ENCODE measurements at regions not wholly inside any gene's neighbourhood (a gene's known extent, or its start where the extent isn't known, plus 50 kb on each side); places are given as distances from the start of the nearest gene placed in this dataset.

GRCh38 chr4:54359919-54360650 is 131.0 kb downstream of the PDGFRA start:
- DNase-seq: no peak

GRCh38 chr4:54363037-54363436 is 133.9 kb downstream of the PDGFRA start:
- no peak for DNase-seq

- peak; percentile 22 for DNase-seq
Observed at GRCh38 chr4:54365691-54366090, 136.6 kb downstream of the PDGFRA start.

GRCh38 chr4:54367059-54367458 is 138.0 kb downstream of the PDGFRA start:
- no peak for DNase-seq

- DNase-seq: no peak
Observed at GRCh38 chr4:54368281-54369265, 139.5 kb downstream of the PDGFRA start.

GRCh38 chr4:54371173-54371572 is 142.1 kb downstream of the PDGFRA start:
- peak; percentile 16 for DNase-seq

- no peak for DNase-seq
Observed at GRCh38 chr4:54372951-54373350, 143.9 kb downstream of the PDGFRA start.

- no peak for DNase-seq
Observed at GRCh38 chr4:54373718-54374210, 144.7 kb downstream of the PDGFRA start.

GRCh38 chr4:54378461-54378860 is 149.4 kb downstream of the PDGFRA start:
- peak; percentile 26 for DNase-seq

GRCh38 chr4:54384152-54384551 is 155.1 kb downstream of the PDGFRA start:
- no peak for DNase-seq

- peak; percentile 40 for DNase-seq
Observed at GRCh38 chr4:54384563-54384962, 155.5 kb downstream of the PDGFRA start.

- DNase-seq: no peak
Observed at GRCh38 chr4:54386042-54386669, 157.1 kb downstream of the PDGFRA start.

GRCh38 chr4:54386693-54387092 is 157.6 kb downstream of the PDGFRA start:
- DNase-seq: no peak

- no peak for DNase-seq
Observed at GRCh38 chr4:54390670-54391069, 161.6 kb downstream of the PDGFRA start.

GRCh38 chr4:54391104-54391503 is 162.0 kb downstream of the PDGFRA start:
- DNase-seq: peak; percentile 39

GRCh38 chr4:54392479-54392878 is 163.4 kb downstream of the PDGFRA start:
- no peak for DNase-seq

- DNase-seq: no peak
Observed at GRCh38 chr4:54393243-54393642, 164.2 kb downstream of the PDGFRA start.

- DNase-seq: no peak
Observed at GRCh38 chr4:54395013-54395527, 166.0 kb downstream of the PDGFRA start.

- DNase-seq: no peak
Observed at GRCh38 chr4:54400188-54400587, 171.1 kb downstream of the PDGFRA start.

- DNase-seq: peak; percentile 80
Observed at GRCh38 chr4:54400802-54401201, 171.7 kb downstream of the PDGFRA start.

- DNase-seq: no peak
Observed at GRCh38 chr4:54402880-54403480, 173.9 kb downstream of the PDGFRA start.

GRCh38 chr4:54403700-54404453 is 174.8 kb downstream of the PDGFRA start:
- no peak for DNase-seq
